ENCODE measurements at regions not wholly inside any gene's neighbourhood (a gene's known extent, or its start where the extent isn't known, plus 50 kb on each side); places are given as distances from the start of the nearest gene placed in this dataset.

- 46 to 66% (median 55%) methylated on average over 3 of the region's 3 CpGs for WGBS, 5 donors
These were observed 368.6 kb downstream of the DMRTA1 start for GRCh38 chr9:22815246-22815645.

GRCh38 chr9:22817181-22817580 lies 370.6 kb downstream of the DMRTA1 start:
- Histone ChIP-seq H3K36me3 (no peaks in the 10 kb centered on the region), H3K27me3 (no peaks in the 10 kb centered on the region), H3K4me3 (no peak overlapping the region), H3K27ac (no peak overlapping the region), H3K4me1 (no peaks in the 10 kb centered on the region), H3K9me3 (peaks cover 0 to 7% (median 0%) of the 10 kb centered on the region in 4 donors)
- TF ChIP-seq POLR2AphosphoS5 (IDR thresholded peaks at IDR 0.05) = no peak
- TF ChIP-seq CTCF (IDR thresholded peaks at IDR 0.05) = no peak
- no peak for TF ChIP-seq POLR2A (IDR thresholded peaks at IDR 0.05)
- no peak for TF ChIP-seq EP300 (IDR thresholded peaks at IDR 0.05)
- DNase-seq = no peak
- intact Hi-C loops (cut with DNase I; ENCODE audit: low total_unique reads) = no loop called here

More at GRCh38 chr9:22815246-22815645, 368.6 kb downstream of the DMRTA1 start:
- intact Hi-C loops (cut with DNase I; ENCODE audit: low total_unique reads) = no loop called here
- no peak overlapping the region for H3K4me3 ChIP-seq
- TF ChIP-seq CTCF (IDR thresholded peaks at IDR 0.05) = no peak
- TF ChIP-seq POLR2A (IDR thresholded peaks at IDR 0.05) = no peak
- no peaks in the 10 kb centered on the region for H3K27me3 ChIP-seq
- peaks cover 0 to 4% (median 0%) of the 10 kb centered on the region in 4 donors for H3K9me3 ChIP-seq
- H3K27ac ChIP-seq = no peak overlapping the region
- no peaks in the 10 kb centered on the region for H3K36me3 ChIP-seq
- no peaks in the 10 kb centered on the region for H3K4me1 ChIP-seq
- no peak for DNase-seq

GRCh38 chr9:22829236-22829635 lies 382.6 kb downstream of the DMRTA1 start:
- Histone ChIP-seq H3K27ac (no peak overlapping the region), H3K36me3 (no peaks in the 10 kb centered on the region), H3K9me3 (peaks cover 0 to 36% (median 11%) of the 10 kb centered on the region in 4 donors), H3K4me3 (no peak overlapping the region), H3K27me3 (no peaks in the 10 kb centered on the region), H3K4me1 (no peaks in the 10 kb centered on the region)
- DNase-seq = no peak
- intact Hi-C loops (cut with DNase I; ENCODE audit: low total_unique reads) = no loop called here
- no peak for TF ChIP-seq POLR2A (IDR thresholded peaks at IDR 0.05)
- TF ChIP-seq POLR2AphosphoS5 (IDR thresholded peaks at IDR 0.05) = no peak
- no peak for TF ChIP-seq EP300 (IDR thresholded peaks at IDR 0.05)
- TF ChIP-seq CTCF (IDR thresholded peaks at IDR 0.05) = no peak
- WGBS, 5 donors = 41 to 64% (median 62%) methylated on average over 1 of the region's 1 CpG

GRCh38 chr9:22838266-22838665 lies 391.6 kb downstream of the DMRTA1 start:
- no peak for DNase-seq
- Histone ChIP-seq H3K27ac (no peak overlapping the region), H3K4me1 (no peaks in the 10 kb centered on the region), H3K9me3 (peaks cover 0 to 19% (median 5%) of the 10 kb centered on the region in 4 donors), H3K27me3 (no peaks in the 10 kb centered on the region), H3K4me3 (no peak overlapping the region), H3K36me3 (no peaks in the 10 kb centered on the region)
- TF ChIP-seq CTCF (IDR thresholded peaks at IDR 0.05) (no peak), POLR2AphosphoS5 (IDR thresholded peaks at IDR 0.05) (no peak), POLR2A (IDR thresholded peaks at IDR 0.05) (no peak), EP300 (IDR thresholded peaks at IDR 0.05) (no peak)
- intact Hi-C loops (cut with DNase I; ENCODE audit: low total_unique reads) = no loop called here
- WGBS, 5 donors = 20 to 42% (median 24%) methylated on average over 3 of the region's 3 CpGs
